RPMI8226 (cell line): ENCODE measurements at regions not wholly inside any gene's neighbourhood (a gene's known extent, or its start where the extent isn't known, plus 50 kb on each side); places are given as distances from the start of the nearest gene placed in this dataset.
"Not testable (repeated sequence)": the region's sequence is repeated elsewhere in the genome, so short reads cannot be mapped to it uniquely, and the experiment has no call there.

ENCODE experiments used
- DNase-seq: peaks from one replicate; pipeline ENCODE4 v3.0.0-alpha.2; 2015

DNA sequence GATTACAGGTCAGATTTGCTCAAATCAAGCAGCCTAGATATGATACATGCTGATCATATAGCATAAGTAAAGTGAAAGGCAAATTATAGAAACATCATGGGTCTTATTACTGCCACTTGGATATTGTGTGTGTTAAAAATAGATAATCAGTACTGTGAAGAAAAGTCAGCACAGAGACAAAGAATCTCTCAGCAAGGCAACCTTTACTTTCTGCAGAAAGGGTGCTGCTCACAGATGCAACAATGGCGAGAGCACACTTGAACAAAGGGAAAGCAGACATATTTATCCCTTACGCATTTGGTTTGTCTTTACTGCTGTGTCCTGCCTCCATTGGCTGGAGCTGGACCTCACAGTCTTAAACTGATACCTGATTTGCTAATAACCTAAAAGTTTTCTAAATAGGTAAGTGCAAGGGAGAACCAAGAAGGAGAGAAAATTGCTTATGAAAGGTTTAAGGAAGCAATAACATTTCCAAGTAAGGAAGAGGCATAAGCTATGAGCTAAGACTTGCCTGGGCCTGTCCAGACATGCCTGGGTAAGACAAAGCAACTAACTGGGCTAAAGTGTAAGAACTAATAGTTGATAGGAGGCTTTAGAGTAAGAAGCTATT is 1310.8 kb upstream of the LRRTM3 start:
- no peak for DNase-seq

DNA sequence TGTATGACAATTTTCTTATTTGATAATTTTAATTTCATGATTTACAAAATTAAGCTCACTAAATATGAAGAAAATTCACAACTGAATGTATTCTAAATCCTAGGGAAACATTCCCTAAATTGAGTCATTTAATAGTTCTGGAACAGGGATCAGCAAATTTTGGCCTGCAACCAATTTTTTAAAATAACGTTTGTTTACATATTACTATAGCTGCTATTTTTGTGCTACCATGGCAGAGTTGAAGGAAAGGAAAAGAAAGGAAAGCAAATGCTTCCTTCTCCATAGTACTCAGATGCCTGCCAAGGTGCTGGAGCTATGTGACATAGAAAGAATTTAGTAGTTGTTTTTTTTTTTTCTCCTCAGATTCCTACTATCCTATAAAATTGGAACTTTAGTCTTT is 1307.7 kb upstream of the LRRTM3 start:
- DNase-seq = no peak

GRCh38 chr10:65620404-65621048 is 1305.3 kb upstream of the LRRTM3 start:
- no peak for DNase-seq

- DNase-seq = no peak
Observed at GRCh38 chr10:65622608-65623007, 1303.2 kb upstream of the LRRTM3 start.

GRCh38 chr10:65628493-65629139 is 1297.2 kb upstream of the LRRTM3 start:
- no peak for DNase-seq

GRCh38 chr10:65660006-65660405 is 1265.8 kb upstream of the LRRTM3 start:
- DNase-seq = no peak

DNA sequence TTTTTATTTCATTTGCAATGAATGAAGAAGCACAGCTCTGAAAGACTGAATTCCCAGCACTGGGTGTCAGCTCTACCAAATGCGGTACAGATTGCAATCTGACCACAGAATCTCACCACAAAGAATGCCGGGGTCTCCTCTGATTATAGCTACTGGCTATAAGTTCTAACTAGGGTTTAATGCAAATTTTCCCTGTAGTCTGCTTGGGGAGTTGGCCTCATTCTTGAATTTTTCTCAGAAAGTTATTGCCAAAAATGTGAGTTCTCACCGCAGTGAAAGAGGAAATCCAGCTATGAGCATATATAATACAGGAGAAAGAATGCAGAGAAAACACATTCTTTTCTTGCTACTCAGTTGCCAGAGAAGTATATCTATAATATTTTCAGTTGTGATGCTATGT is 1255.7 kb upstream of the LRRTM3 start:
- DNase-seq = no peak

DNA sequence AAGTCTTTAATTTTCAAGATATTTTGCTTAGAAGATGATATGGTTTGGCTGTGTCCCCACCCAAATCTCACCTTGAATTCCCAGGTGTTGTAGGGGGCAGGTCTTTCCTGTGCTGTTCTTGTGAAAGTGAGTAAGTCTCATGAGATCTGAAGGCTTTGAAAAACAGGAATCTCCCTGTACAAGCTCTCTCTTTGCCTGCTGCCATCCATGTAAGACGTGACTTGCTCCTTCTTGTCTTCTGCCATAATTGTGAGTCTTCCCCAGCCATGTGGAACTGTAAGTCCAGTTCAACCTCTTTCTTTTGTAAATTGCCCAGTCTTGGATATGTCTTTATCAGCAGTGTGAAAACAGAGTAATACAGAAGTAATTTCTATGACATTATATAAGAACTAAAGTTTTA is 1255.2 kb upstream of the LRRTM3 start:
- DNase-seq = not testable (repeated sequence)

GRCh38 chr10:65675236-65675635 is 1250.6 kb upstream of the LRRTM3 start:
- no peak for DNase-seq

- DNase-seq = no peak
Observed at GRCh38 chr10:65684896-65685295, 1240.9 kb upstream of the LRRTM3 start.

DNA sequence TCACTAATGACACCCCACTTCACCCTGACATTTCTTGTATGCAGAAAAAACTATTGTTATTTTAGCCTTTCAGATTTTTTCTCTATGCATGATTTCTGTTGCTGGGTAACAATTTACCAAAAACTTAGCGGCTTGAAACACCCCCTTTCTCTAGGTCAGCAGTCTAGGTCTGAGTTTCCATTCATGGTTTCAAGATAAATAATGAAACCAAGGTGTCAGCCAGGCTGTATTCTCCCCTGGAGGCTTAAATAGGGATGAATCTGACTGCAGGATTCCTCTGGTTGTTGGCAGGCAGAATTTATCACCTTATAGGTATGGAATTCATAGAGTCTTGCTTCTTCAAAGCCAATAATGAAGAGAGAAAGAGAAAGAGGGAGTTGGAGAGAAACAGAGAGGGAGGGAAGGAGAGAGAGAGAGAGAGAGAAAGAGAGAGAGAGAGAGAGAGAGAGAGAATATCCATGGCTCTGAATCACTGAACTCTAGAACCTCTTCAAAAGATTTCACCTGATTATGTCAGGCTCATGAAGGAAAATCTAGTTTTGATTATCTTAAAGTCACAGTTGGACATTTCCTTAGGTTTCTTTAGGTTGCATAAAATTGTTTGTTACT is 1224.6 kb upstream of the LRRTM3 start:
- DNase-seq = peak; percentile 3

DNA sequence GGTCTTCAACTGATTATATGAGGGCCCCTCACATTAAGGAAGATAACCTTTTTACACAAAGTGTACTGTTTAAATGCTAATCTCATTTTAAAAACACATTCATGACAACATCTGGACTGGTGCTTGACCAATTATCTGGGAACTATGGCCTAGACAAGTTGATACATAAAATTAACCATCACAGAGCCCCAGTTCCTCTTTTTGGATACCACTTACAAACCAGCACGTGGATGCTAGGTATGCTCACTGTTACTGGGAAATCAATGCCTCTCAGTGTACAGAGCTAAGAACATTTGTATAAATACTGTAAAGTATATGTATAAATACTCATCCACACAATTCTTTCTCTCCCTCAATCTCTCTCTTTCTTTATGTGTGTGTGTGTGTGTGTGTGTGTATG is 1217.8 kb upstream of the LRRTM3 start:
- no peak for DNase-seq

GRCh38 chr10:65710306-65710705 is 1215.5 kb upstream of the LRRTM3 start:
- no peak for DNase-seq

GRCh38 chr10:65719790-65720189 is 1206.0 kb upstream of the LRRTM3 start:
- no peak for DNase-seq

DNA sequence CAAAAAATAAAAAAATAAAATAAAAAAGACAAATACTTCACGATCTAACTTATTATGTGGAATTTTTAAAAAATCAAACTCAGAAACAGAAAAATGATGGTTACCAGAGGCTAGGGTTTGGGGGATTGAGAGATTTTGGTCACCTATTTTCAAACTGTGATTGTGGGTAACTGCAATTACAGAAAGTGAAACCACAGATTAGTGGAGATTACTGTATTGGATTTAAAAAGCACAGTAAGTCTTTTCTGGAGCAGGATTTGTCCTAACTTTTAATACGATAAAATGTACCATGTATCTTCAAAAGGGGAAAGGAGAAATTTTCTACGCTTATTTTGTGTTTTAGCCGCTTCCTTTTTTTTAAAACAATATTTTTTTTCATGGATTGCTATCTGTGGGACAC is 1204.9 kb upstream of the LRRTM3 start:
- DNase-seq = no peak

DNA sequence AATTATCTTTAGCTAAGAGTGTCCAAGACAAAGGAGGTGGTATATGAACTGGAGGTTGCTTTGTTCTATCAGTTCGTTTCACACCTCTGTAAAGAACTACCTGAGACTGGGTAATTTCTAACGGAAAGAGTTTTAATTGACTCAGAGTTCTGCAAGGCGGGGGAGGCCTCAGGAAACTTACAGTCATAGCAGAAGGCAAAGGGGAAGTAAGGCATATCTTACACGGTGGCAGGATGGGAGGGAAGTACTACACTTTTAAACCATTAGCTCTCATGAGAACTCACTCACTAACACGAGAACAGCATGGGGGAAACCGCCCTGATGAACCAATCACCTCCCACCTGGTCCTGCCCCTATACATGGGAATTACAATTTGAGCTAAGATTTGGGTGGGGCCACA is 1202.3 kb upstream of the LRRTM3 start:
- DNase-seq = no peak

GRCh38 chr10:65735382-65735781 is 1190.5 kb upstream of the LRRTM3 start:
- no peak for DNase-seq

DNA sequence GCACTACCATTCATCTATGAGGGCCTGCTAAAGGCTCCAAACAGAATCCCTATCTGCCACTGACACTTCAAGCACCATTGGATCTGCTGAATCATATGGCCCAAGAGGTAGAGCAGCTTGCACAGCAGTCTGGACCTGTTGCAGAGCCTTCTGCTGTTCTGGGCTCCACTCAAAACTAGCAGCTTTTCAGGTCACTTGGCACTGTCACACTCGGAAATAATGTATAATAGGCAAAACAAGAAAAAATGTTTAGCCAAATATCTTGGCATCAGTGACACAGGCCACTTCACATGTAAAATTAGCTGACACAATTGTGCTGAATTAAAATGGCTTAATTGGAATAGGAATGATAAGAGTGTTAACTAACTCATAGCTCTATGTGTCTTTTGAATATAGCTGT is 1182.9 kb upstream of the LRRTM3 start:
- DNase-seq = no peak

- no peak for DNase-seq
Observed at GRCh38 chr10:65751218-65751617, 1174.6 kb upstream of the LRRTM3 start.

DNA sequence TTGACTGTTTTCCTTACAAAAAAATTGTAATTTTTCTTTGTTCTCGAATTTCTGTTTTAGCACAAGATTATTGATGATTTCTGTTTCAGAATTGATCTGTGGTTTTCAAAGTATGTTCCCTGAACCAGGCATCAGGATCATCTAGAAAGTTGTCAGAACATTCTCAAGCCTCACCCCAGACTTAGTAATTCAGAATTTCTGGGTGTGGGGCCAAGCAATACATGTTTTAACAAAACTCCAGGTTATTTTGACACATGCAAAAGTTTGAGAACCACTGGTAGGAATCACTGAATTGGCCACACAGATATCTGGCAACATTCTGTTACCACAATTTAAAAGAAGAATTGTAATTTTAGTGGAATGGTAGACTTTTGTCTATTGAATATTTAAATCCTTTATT is 1173.9 kb upstream of the LRRTM3 start:
- DNase-seq = no peak

GRCh38 chr10:65753532-65753931 is 1172.3 kb upstream of the LRRTM3 start:
- no peak for DNase-seq

DNA sequence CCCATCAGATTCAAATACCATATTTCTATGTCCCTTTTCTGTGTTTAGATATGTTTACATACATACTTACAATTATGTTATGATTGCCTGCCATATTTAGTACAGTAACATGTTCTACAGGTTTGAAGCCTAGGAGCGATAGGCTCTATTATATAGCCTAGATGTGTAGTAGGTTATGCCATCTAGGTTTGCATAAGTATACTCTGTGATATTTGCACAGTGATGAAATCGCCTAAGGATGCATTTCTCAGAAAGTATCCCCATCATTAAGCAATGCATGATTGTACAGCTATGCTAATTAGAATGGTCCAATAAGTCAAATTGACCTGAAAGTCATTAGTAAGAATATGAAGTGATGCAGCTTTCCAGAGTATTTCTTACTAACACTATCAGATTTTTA is 1171.7 kb upstream of the LRRTM3 start:
- no peak for DNase-seq

GRCh38 chr10:65762311-65762710 is 1163.5 kb upstream of the LRRTM3 start:
- no peak for DNase-seq

DNA sequence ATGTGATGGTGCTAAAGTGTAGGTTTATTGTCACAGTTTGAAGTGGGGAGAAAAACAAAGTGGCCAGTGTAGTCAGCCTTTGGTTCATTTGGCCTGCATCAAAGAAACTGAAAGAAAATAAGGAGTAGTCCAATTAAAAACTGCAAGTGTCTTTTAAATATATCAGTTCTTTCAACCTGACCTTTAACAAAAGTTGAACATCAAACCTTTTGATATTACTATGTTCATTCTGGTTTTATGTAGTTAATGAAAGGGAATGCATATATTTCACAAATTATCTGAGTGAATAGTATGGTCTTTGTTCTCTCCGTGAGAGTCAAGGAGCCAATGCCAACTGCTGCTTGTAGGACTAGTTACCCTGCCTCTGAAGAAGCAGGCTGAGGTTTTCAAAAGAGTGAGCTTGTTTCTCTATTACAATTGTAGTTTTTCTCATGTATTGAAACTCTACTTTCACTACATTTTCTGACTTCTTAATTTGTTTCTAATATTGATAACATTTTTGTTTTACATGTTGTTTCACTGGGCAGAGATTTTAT is 1160.8 kb upstream of the LRRTM3 start:
- no peak for DNase-seq
